Activated gamma-delta T cell treated with Interleukin-2 at 50 U/mL for 16 hours (primary cell): ENCODE measurements at regions not wholly inside any gene's neighbourhood (a gene's known extent, or its start where the extent isn't known, plus 50 kb on each side); places are given as distances from the start of the nearest gene placed in this dataset.
"Not testable (repeated sequence)": the region's sequence is repeated elsewhere in the genome, so short reads cannot be mapped to it uniquely, and the experiment has no call there.

Source experiments
- DNase-seq: peaks from one replicate; pipeline ENCODE4 v3.0.0-alpha.2; 2020

GRCh38 chr14:59127437-59127732 lies 61.1 kb upstream of the DAAM1 start:
- no peak for DNase-seq

GRCh38 chr14:59130462-59130861 lies 58.0 kb upstream of the DAAM1 start:
- no peak for DNase-seq

- no peak for DNase-seq
These were observed 56.3 kb upstream of the DAAM1 start for GRCh38 chr14:59131938-59132795.

- no peak for DNase-seq
These were observed 55.5 kb upstream of the DAAM1 start for GRCh38 chr14:59132796-59133494.

- no peak for DNase-seq
These were observed 54.8 kb upstream of the DAAM1 start for GRCh38 chr14:59133709-59134108.

GRCh38 chr14:59134307-59134706 lies 54.2 kb upstream of the DAAM1 start:
- DNase-seq, result no peak

GRCh38 chr14:59137256-59137655 lies 51.2 kb upstream of the DAAM1 start:
- DNase-seq, result no peak

- DNase-seq, result not testable (repeated sequence)
These were observed 49.9 kb upstream of the DAAM1 start for GRCh38 chr14:59138576-59138975.
